ENCODE measurements at regions not wholly inside any gene's neighbourhood (a gene's known extent, or its start where the extent isn't known, plus 50 kb on each side); places are given as distances from the start of the nearest gene placed in this dataset.

GRCh38 chr9:106127776-106128175 lies 433.4 kb downstream of the TMEM38B start:
- Histone ChIP-seq H3K23ac (ENCODE audit: low read length in 2 of 2) (no peak overlapping the region), H3K14ac (ENCODE audit: low read length in 2 of 2) (no peak overlapping the region), H3K4ac (ENCODE audit: low read depth in 1 of 2, low read length in 2 of 2) (no peak overlapping the region), H3K27me3 (ENCODE audit: control insufficient read depth in 1 of 2, insufficient read depth in 1 of 2, low read length in 2 of 2) (no peaks in the 10 kb centered on the region), H3K27ac (ENCODE audit: low read length, poor library complexity, severe bottlenecking) (no peak overlapping the region), H3K4me1 (ENCODE audit: control insufficient read depth, insufficient read depth, low read depth, low read length) (no peaks in the 10 kb centered on the region), H2BK12ac (ENCODE audit: low read length in 2 of 2) (no peak overlapping the region), H2BK15ac (ENCODE audit: low read depth, poor library complexity, severe bottlenecking) (no peak overlapping the region), H3K36me3 (ENCODE audit: control insufficient read depth in 1 of 2, insufficient read depth in 2 of 2, low read depth in 1 of 2, low read length in 2 of 2) (no peaks in the 10 kb centered on the region), H2BK5ac (ENCODE audit: low read depth, low read length, poor library complexity, severe bottlenecking) (no peak overlapping the region), H3K4me2 (ENCODE audit: low read length, poor library complexity, severe bottlenecking) (no peak overlapping the region), H3K79me1 (replicated peaks; ENCODE audit: low read length, poor library complexity, severe bottlenecking) (no peaks in the 10 kb centered on the region), H2BK120ac (ENCODE audit: low read depth, low read length) (no peak overlapping the region), H3K18ac (ENCODE audit: low read depth in 1 of 2, low read length in 2 of 2) (no peak overlapping the region), H2AFZ (ENCODE audit: low read depth, low read length) (no peak overlapping the region), H3K9me3 (ENCODE audit: control insufficient read depth, low read length) (peaks cover 5% of the 10 kb centered on the region), H4K8ac (ENCODE audit: low read length) (no peak overlapping the region), H4K91ac (ENCODE audit: low read length) (no peak overlapping the region), H3K9ac (ENCODE audit: low read length) (no peak overlapping the region), H3K4me3 (ENCODE audit: insufficient read depth in 1 of 2, low read depth in 1 of 2, low read length in 2 of 2) (no peak overlapping the region), H2AK5ac (ENCODE audit: low read length, severe bottlenecking) (no peak overlapping the region)
- no peak for DNase-seq
- 60% methylated on average over 1 of the region's 1 CpG for WGBS

DNA sequence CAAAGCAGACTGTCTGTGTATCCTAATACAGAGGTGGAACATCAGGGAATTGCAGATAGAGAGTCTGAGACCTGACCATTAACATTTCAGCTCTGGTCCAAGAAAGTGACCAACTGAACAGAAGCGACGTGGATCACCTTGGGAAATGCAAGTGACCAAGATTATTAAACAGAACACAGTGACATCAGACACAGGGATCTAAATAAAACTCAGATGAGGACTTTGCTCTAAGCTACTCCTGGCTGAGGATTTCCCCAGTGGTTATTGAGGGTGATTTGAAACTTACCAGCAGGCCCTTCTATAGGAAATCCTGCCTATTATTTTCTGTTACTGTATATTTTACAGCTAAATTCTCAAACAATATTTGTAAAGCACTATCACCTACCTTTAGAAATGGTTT lies 436.0 kb downstream of the TMEM38B start:
- Histone ChIP-seq H3K79me1 (replicated peaks; ENCODE audit: low read length, poor library complexity, severe bottlenecking) (no peaks in the 10 kb centered on the region), H2BK15ac (ENCODE audit: low read depth, poor library complexity, severe bottlenecking) (no peak overlapping the region), H4K91ac (ENCODE audit: low read length) (no peak overlapping the region), H2BK120ac (ENCODE audit: low read depth, low read length) (no peak overlapping the region), H3K4me1 (ENCODE audit: control insufficient read depth, insufficient read depth, low read depth, low read length) (no peaks in the 10 kb centered on the region), H3K27ac (ENCODE audit: low read length, poor library complexity, severe bottlenecking) (no peak overlapping the region), H3K18ac (ENCODE audit: low read depth in 1 of 2, low read length in 2 of 2) (no peak overlapping the region), H2AFZ (ENCODE audit: low read depth, low read length) (no peak overlapping the region), H2AK5ac (ENCODE audit: low read length, severe bottlenecking) (no peak overlapping the region), H3K9me3 (ENCODE audit: control insufficient read depth, low read length) (no peaks in the 10 kb centered on the region), H2BK5ac (ENCODE audit: low read depth, low read length, poor library complexity, severe bottlenecking) (no peak overlapping the region), H3K36me3 (ENCODE audit: control insufficient read depth in 1 of 2, insufficient read depth in 2 of 2, low read depth in 1 of 2, low read length in 2 of 2) (no peaks in the 10 kb centered on the region), H3K23ac (ENCODE audit: low read length in 2 of 2) (no peak overlapping the region), H3K9ac (ENCODE audit: low read length) (no peak overlapping the region), H3K27me3 (ENCODE audit: control insufficient read depth in 1 of 2, insufficient read depth in 1 of 2, low read length in 2 of 2) (no peaks in the 10 kb centered on the region), H3K4ac (ENCODE audit: low read depth in 1 of 2, low read length in 2 of 2) (no peak overlapping the region), H3K4me3 (ENCODE audit: insufficient read depth in 1 of 2, low read depth in 1 of 2, low read length in 2 of 2) (no peak overlapping the region), H4K8ac (ENCODE audit: low read length) (no peak overlapping the region), H3K4me2 (ENCODE audit: low read length, poor library complexity, severe bottlenecking) (no peak overlapping the region), H2BK12ac (ENCODE audit: low read length in 2 of 2) (no peak overlapping the region), H3K14ac (ENCODE audit: low read length in 2 of 2) (no peak overlapping the region)
- no peak for DNase-seq
- 87% methylated on average over 2 of the region's 2 CpGs for whole genome bisulfite sequencing

GRCh38 chr9:106143781-106144180 lies 449.4 kb downstream of the TMEM38B start:
- Histone ChIP-seq H3K4me2 (ENCODE audit: low read length, poor library complexity, severe bottlenecking) (no peak overlapping the region), H3K27me3 (ENCODE audit: control insufficient read depth in 1 of 2, insufficient read depth in 1 of 2, low read length in 2 of 2) (no peaks in the 10 kb centered on the region), H2BK120ac (ENCODE audit: low read depth, low read length) (no peak overlapping the region), H2BK15ac (ENCODE audit: low read depth, poor library complexity, severe bottlenecking) (no peak overlapping the region), H2BK12ac (ENCODE audit: low read length in 2 of 2) (no peak overlapping the region), H3K18ac (ENCODE audit: low read depth in 1 of 2, low read length in 2 of 2) (no peak overlapping the region), H3K23ac (ENCODE audit: low read length in 2 of 2) (no peak overlapping the region), H4K8ac (ENCODE audit: low read length) (no peak overlapping the region), H3K14ac (ENCODE audit: low read length in 2 of 2) (no peak overlapping the region), H3K9ac (ENCODE audit: low read length) (no peak overlapping the region), H3K27ac (ENCODE audit: low read length, poor library complexity, severe bottlenecking) (no peak overlapping the region), H2BK5ac (ENCODE audit: low read depth, low read length, poor library complexity, severe bottlenecking) (no peak overlapping the region), H4K91ac (ENCODE audit: low read length) (no peak overlapping the region), H2AFZ (ENCODE audit: low read depth, low read length) (no peak overlapping the region), H3K4ac (ENCODE audit: low read depth in 1 of 2, low read length in 2 of 2) (no peak overlapping the region), H2AK5ac (ENCODE audit: low read length, severe bottlenecking) (no peak overlapping the region), H3K4me3 (ENCODE audit: insufficient read depth in 1 of 2, low read depth in 1 of 2, low read length in 2 of 2) (no peak overlapping the region), H3K9me3 (ENCODE audit: control insufficient read depth, low read length) (peaks cover 9% of the 10 kb centered on the region), H3K36me3 (ENCODE audit: control insufficient read depth in 1 of 2, insufficient read depth in 2 of 2, low read depth in 1 of 2, low read length in 2 of 2) (no peaks in the 10 kb centered on the region), H3K79me1 (replicated peaks; ENCODE audit: low read length, poor library complexity, severe bottlenecking) (no peaks in the 10 kb centered on the region), H3K4me1 (ENCODE audit: control insufficient read depth, insufficient read depth, low read depth, low read length) (no peaks in the 10 kb centered on the region)
- 43% methylated on average over 2 of the region's 2 CpGs for WGBS
- no peak for DNase-seq

DNA sequence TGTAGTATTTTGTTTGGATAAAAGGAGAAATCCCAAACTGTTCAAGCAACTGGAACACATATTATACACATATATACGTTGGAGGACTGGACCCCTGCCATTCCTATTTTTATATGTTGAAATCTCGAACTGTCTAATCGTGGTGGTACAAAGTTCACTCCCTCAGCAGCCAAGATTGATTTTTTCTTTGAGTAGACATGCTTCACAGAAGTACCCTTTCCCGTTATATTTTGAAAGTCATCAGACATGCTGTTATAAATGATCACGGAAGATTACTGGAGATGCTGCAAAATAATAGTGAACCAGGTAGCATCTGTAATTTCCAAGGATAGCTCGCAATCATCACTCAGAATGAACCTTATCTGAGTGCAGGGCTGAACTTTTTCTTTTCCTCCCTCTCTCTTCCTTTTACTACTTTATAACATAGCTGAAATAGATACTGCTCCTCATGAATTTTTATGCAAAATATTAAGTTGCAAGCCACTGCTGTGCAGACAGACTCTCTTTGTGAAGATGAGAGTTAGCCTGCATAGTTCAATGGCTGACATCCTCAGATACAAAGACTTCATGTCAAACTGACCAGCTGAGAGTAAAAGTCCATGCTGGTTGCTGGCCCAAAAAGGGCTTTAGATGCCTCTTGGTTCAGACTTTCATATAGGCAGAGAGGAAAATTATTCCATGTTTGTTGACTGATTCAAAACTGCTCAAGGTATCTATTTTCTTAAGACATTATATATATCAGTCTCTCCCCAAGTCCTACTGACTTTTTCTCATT lies 451.9 kb downstream of the TMEM38B start:
- H2AK5ac ChIP-seq (ENCODE audit: low read length, severe bottlenecking) = no peak overlapping the region
- H3K9ac ChIP-seq (ENCODE audit: low read length) = no peak overlapping the region
- no peak overlapping the region for H2BK120ac ChIP-seq (ENCODE audit: low read depth, low read length)
- H3K79me1 ChIP-seq (replicated peaks; ENCODE audit: low read length, poor library complexity, severe bottlenecking) = no peaks in the 10 kb centered on the region
- H2BK5ac ChIP-seq (ENCODE audit: low read depth, low read length, poor library complexity, severe bottlenecking) = no peak overlapping the region
- H3K23ac ChIP-seq (ENCODE audit: low read length in 2 of 2) = no peak overlapping the region
- H2AFZ ChIP-seq (ENCODE audit: low read depth, low read length) = no peak overlapping the region
- no peaks in the 10 kb centered on the region for H3K27me3 ChIP-seq (ENCODE audit: control insufficient read depth in 1 of 2, insufficient read depth in 1 of 2, low read length in 2 of 2)
- no peak overlapping the region for H3K4me2 ChIP-seq (ENCODE audit: low read length, poor library complexity, severe bottlenecking)
- H4K91ac ChIP-seq (ENCODE audit: low read length) = no peak overlapping the region
- H3K14ac ChIP-seq (ENCODE audit: low read length in 2 of 2) = no peak overlapping the region
- no peak overlapping the region for H3K18ac ChIP-seq (ENCODE audit: low read depth in 1 of 2, low read length in 2 of 2)
- no peaks in the 10 kb centered on the region for H3K36me3 ChIP-seq (ENCODE audit: control insufficient read depth in 1 of 2, insufficient read depth in 2 of 2, low read depth in 1 of 2, low read length in 2 of 2)
- WGBS = 93% methylated on average over 6 of the region's 6 CpGs
- H4K8ac ChIP-seq (ENCODE audit: low read length) = no peak overlapping the region
- no peak overlapping the region for H2BK15ac ChIP-seq (ENCODE audit: low read depth, poor library complexity, severe bottlenecking)
- DNase-seq = no peak
- no peak overlapping the region for H3K27ac ChIP-seq (ENCODE audit: low read length, poor library complexity, severe bottlenecking)
- H3K4me3 ChIP-seq (ENCODE audit: insufficient read depth in 1 of 2, low read depth in 1 of 2, low read length in 2 of 2) = no peak overlapping the region
- no peaks in the 10 kb centered on the region for H3K4me1 ChIP-seq (ENCODE audit: control insufficient read depth, insufficient read depth, low read depth, low read length)
- H3K9me3 ChIP-seq (ENCODE audit: control insufficient read depth, low read length) = peaks cover 6% of the 10 kb centered on the region
- H2BK12ac ChIP-seq (ENCODE audit: low read length in 2 of 2) = no peak overlapping the region
- H3K4ac ChIP-seq (ENCODE audit: low read depth in 1 of 2, low read length in 2 of 2) = no peak overlapping the region

Data from mesenchymal stem cell (in vitro differentiated cells and primary cell).